Fibroblast of lung (primary cell): ENCODE measurements at regions not wholly inside any gene's neighbourhood (a gene's known extent, or its start where the extent isn't known, plus 50 kb on each side); places are given as distances from the start of the nearest gene placed in this dataset.

Experiments used
- DNase-seq, 2 donors: peaks; one replicate each; pipeline versions ENCODE4 v3.0.0 to v3.0.0-alpha.2; 2010; ENCODE audit warnings: low read depth in 2 of 2
- H2AFZ ChIP-seq: 2 replicates; pipeline ENCODE4 v1.5.1; 2012; ENCODE audit warnings: low read length, control low read depth, inconsistent platforms
- H3K27ac ChIP-seq: 2 replicates; pipeline ENCODE4 v1.5.1; 2011; ENCODE audit warnings: low read length, control low read depth; ENCODE audit not compliant: insufficient read depth
- H3K27me3 ChIP-seq: 2 replicates; pipeline ENCODE4 v1.5.1; 2011; ENCODE audit warnings: mild to moderate bottlenecking, low read length; ENCODE audit not compliant: control insufficient read depth, insufficient read depth
- H3K36me3 ChIP-seq: 2 replicates; pipeline ENCODE4 v1.5.1; 2011; ENCODE audit warnings: low read length; ENCODE audit not compliant: control insufficient read depth, insufficient read depth
- H3K4me1 ChIP-seq: 2 replicates; pipeline ENCODE4 v1.5.1; 2011; ENCODE audit warnings: low read length; ENCODE audit not compliant: control insufficient read depth, insufficient read depth; ENCODE audit errors: extremely low read depth
- H3K4me2 ChIP-seq: 2 replicates; pipeline ENCODE4 v1.5.1; 2011; ENCODE audit warnings: low read length, control low read depth; ENCODE audit not compliant: insufficient read depth; ENCODE audit errors: extremely low read depth
- H3K4me3 ChIP-seq, 4 experiments: fragments of 200-600 bp in 1 of 4; sonication (generic) in 1 of 4; replicated peaks in 1 of 4; 2 replicates each; pipeline ENCODE4 v1.5.1; 2011 to 2016; ENCODE audit warnings: low read length in 4 of 4, low read depth in 3 of 4, mild to moderate bottlenecking in 3 of 4, control low read depth in 2 of 4, inconsistent platforms in 1 of 4, mixed read lengths in 1 of 4; ENCODE audit not compliant: insufficient read depth in 1 of 4; ENCODE audit errors: control extremely low read depth in 1 of 4
- H3K79me2 ChIP-seq: 2 replicates; pipeline ENCODE4 v1.5.1; 2012; ENCODE audit warnings: mild to moderate bottlenecking, low read length, inconsistent platforms; ENCODE audit not compliant: control insufficient read depth, insufficient read depth
- H3K9ac ChIP-seq: 2 replicates; pipeline ENCODE4 v1.5.1; 2011; ENCODE audit warnings: mild to moderate bottlenecking, low read length, control low read depth; ENCODE audit not compliant: insufficient read depth
- H3K9me3 ChIP-seq: 2 replicates; pipeline ENCODE4 v1.5.1; 2012; ENCODE audit warnings: low read depth, low read length; ENCODE audit not compliant: control insufficient read depth, insufficient read depth
- H4K20me1 ChIP-seq: 2 replicates; pipeline ENCODE4 v1.5.1; 2011; ENCODE audit warnings: low read length; ENCODE audit not compliant: control insufficient read depth, insufficient read depth; ENCODE audit errors: extremely low read depth
- CTCF ChIP-seq, 2 donors: IDR thresholded peaks in 1 of 2; conservative IDR thresholded peaks in 1 of 2; 1 replicate in 1 of 2; 2 replicates in 1 of 2; pipeline ENCODE4 v1.5.1; 2011 to 2012; ENCODE audit warnings: low read length in 2 of 2, control low read depth in 1 of 2, inconsistent platforms in 1 of 2, low read depth in 1 of 2, mild to moderate bottlenecking in 1 of 2
- EZH2 ChIP-seq: IDR thresholded peaks from 2 replicates; pipeline ENCODE4 v1.5.1; 2012; ENCODE audit warnings: low read length, control low read depth, mild to moderate bottlenecking; ENCODE audit errors: missing control alignments

GRCh38 chr4:152095701-152096070, 334.9 kb upstream of the GATB start:
- no peaks in the 10 kb centered on the region for H3K4me1 ChIP-seq
- TF ChIP-seq CTCF (conservative IDR thresholded peaks at IDR 0.05 in 1 of 2, IDR thresholded peaks at IDR 0.05 in 1 of 2; ENCODE audit: low read depth in 1 of 2, low read length in 2 of 2) (no peak), EZH2 (no peak)
- H3K9me3 ChIP-seq, result no peaks in the 10 kb centered on the region
- no peak overlapping the region for H3K4me3 ChIP-seq
- no peak overlapping the region for H3K27ac ChIP-seq
- H4K20me1 ChIP-seq, result no peaks in the 10 kb centered on the region
- H3K27me3 ChIP-seq, result no peaks in the 10 kb centered on the region
- H3K79me2 ChIP-seq, result no peaks in the 10 kb centered on the region
- no peak overlapping the region for H3K9ac ChIP-seq
- H3K4me2 ChIP-seq, result no peak overlapping the region
- H3K36me3 ChIP-seq, result no peaks in the 10 kb centered on the region
- H2AFZ ChIP-seq, result no peak overlapping the region
- peak in 1 of 2 donors; percentile 23 for DNase-seq

- Histone ChIP-seq H3K4me1 (no peaks in the 10 kb centered on the region), H3K4me3 (no peak overlapping the region), H4K20me1 (no peaks in the 10 kb centered on the region), H3K27me3 (no peaks in the 10 kb centered on the region), H3K9ac (no peak overlapping the region), H3K9me3 (no peaks in the 10 kb centered on the region), H3K27ac (no peak overlapping the region), H3K79me2 (no peaks in the 10 kb centered on the region), H3K36me3 (no peaks in the 10 kb centered on the region), H2AFZ (no peak overlapping the region), H3K4me2 (no peak overlapping the region)
- DNase-seq, result peak; percentile 30 to 79
- no peak for TF ChIP-seq CTCF (conservative IDR thresholded peaks at IDR 0.05 in 1 of 2, IDR thresholded peaks at IDR 0.05 in 1 of 2; ENCODE audit: low read depth in 1 of 2, low read length in 2 of 2)
- TF ChIP-seq EZH2, result no peak
Observed at GRCh38 chr4:152094970-152095700, 334.3 kb upstream of the GATB start.

GRCh38 chr4:152091405-152091804, 330.6 kb upstream of the GATB start:
- Histone ChIP-seq H2AFZ (no peak overlapping the region), H3K36me3 (no peaks in the 10 kb centered on the region), H3K9me3 (no peaks in the 10 kb centered on the region), H4K20me1 (no peaks in the 10 kb centered on the region), H3K27ac (no peak overlapping the region), H3K79me2 (no peaks in the 10 kb centered on the region), H3K4me3 (no peak overlapping the region), H3K27me3 (no peaks in the 10 kb centered on the region), H3K4me2 (no peak overlapping the region), H3K9ac (no peak overlapping the region), H3K4me1 (no peaks in the 10 kb centered on the region)
- DNase-seq, result no peak
- TF ChIP-seq EZH2 (no peak), CTCF (conservative IDR thresholded peaks at IDR 0.05 in 1 of 2, IDR thresholded peaks at IDR 0.05 in 1 of 2; ENCODE audit: low read depth in 1 of 2, low read length in 2 of 2) (no peak)
